Endothelial cell (in vitro differentiated cells): ENCODE measurements at regions not wholly inside any gene's neighbourhood (a gene's known extent, or its start where the extent isn't known, plus 50 kb on each side); places are given as distances from the start of the nearest gene placed in this dataset.

Experiments used
- DNase-seq: peaks from one replicate; pipeline ENCODE4 v3.0.0; 2021; ENCODE audit warnings: low spot score
- H3K27ac Mint-ChIP-seq: one replicate; pipeline ENCODE4 v1.8.0; 2021; ENCODE audit warnings: mixed read lengths, inconsistent platforms; ENCODE audit not compliant: unreplicated experiment
- H3K27me3 Mint-ChIP-seq: one replicate; pipeline ENCODE4 v1.8.0; 2021; ENCODE audit warnings: mild to moderate bottlenecking, moderate library complexity, mixed read lengths, inconsistent platforms; ENCODE audit not compliant: unreplicated experiment
- H3K36me3 Mint-ChIP-seq: one replicate; pipeline ENCODE4 v1.8.0; 2021; ENCODE audit warnings: mild to moderate bottlenecking, low read depth, mixed read lengths, inconsistent platforms; ENCODE audit not compliant: unreplicated experiment
- H3K4me1 Mint-ChIP-seq: one replicate; pipeline ENCODE4 v1.8.0; 2021; ENCODE audit warnings: mild to moderate bottlenecking, mixed read lengths, inconsistent platforms; ENCODE audit not compliant: unreplicated experiment
- H3K4me3 Mint-ChIP-seq: one replicate; pipeline ENCODE4 v1.8.0; 2021; ENCODE audit warnings: mild to moderate bottlenecking, mixed read lengths, inconsistent platforms; ENCODE audit not compliant: unreplicated experiment
- H3K9me3 Mint-ChIP-seq: one replicate; pipeline ENCODE4 v1.8.0; 2021; ENCODE audit warnings: mixed read lengths, inconsistent platforms; ENCODE audit not compliant: unreplicated experiment
- CTCF ChIP-seq: fragments of 200-600 bp; sonication (generic); IDR thresholded peaks from one replicate; pipeline ENCODE4 v1.5.0; 2021; ENCODE audit warnings: antibody characterized with exemption; ENCODE audit not compliant: unreplicated experiment

- Mint-ChIP-seq H3K4me1 (peaks cover 13% of the 10 kb centered on the region), H3K36me3 (no peaks in the 10 kb centered on the region), H3K27me3 (no peaks in the 10 kb centered on the region), H3K27ac (no peak overlapping the region), H3K4me3 (no peak overlapping the region), H3K9me3 (no peaks in the 10 kb centered on the region)
- DNase-seq = no peak
- TF ChIP-seq CTCF = no peak
Measured at GRCh38 chr16:17605784-17606183, 135.0 kb upstream of the XYLT1 start.

GRCh38 chr16:17603626-17604025, 132.9 kb upstream of the XYLT1 start:
- no peaks in the 10 kb centered on the region for H3K36me3 Mint-ChIP-seq
- TF ChIP-seq CTCF = no peak
- no peak overlapping the region for H3K27ac Mint-ChIP-seq
- H3K4me3 Mint-ChIP-seq = no peak overlapping the region
- DNase-seq = no peak
- peaks cover 9% of the 10 kb centered on the region for H3K4me1 Mint-ChIP-seq
- no peaks in the 10 kb centered on the region for H3K9me3 Mint-ChIP-seq
- H3K27me3 Mint-ChIP-seq = no peaks in the 10 kb centered on the region

GRCh38 chr16:17602678-17603077, 131.9 kb upstream of the XYLT1 start:
- Mint-ChIP-seq H3K4me3 (no peak overlapping the region), H3K36me3 (no peaks in the 10 kb centered on the region), H3K9me3 (no peaks in the 10 kb centered on the region), H3K27me3 (no peaks in the 10 kb centered on the region), H3K4me1 (peaks cover 7% of the 10 kb centered on the region), H3K27ac (no peak overlapping the region)
- no peak for TF ChIP-seq CTCF
- no peak for DNase-seq

- TF ChIP-seq CTCF = no peak
- no peak overlapping the region for H3K4me3 Mint-ChIP-seq
- H3K9me3 Mint-ChIP-seq = no peaks in the 10 kb centered on the region
- no peak for DNase-seq
- H3K27ac Mint-ChIP-seq = no peak overlapping the region
- no peaks in the 10 kb centered on the region for H3K27me3 Mint-ChIP-seq
- no peaks in the 10 kb centered on the region for H3K4me1 Mint-ChIP-seq
- H3K36me3 Mint-ChIP-seq = no peaks in the 10 kb centered on the region
Measured at GRCh38 chr16:17598968-17599367, 128.2 kb upstream of the XYLT1 start.

GRCh38 chr16:17591655-17592405, 121.1 kb upstream of the XYLT1 start:
- Mint-ChIP-seq H3K4me3 (no peak overlapping the region), H3K4me1 (no peaks in the 10 kb centered on the region), H3K27ac (no peak overlapping the region), H3K36me3 (no peaks in the 10 kb centered on the region), H3K9me3 (no peaks in the 10 kb centered on the region), H3K27me3 (no peaks in the 10 kb centered on the region)
- no peak for TF ChIP-seq CTCF
- DNase-seq = no peak
